ENCODE measurements at regions not wholly inside any gene's neighbourhood (a gene's known extent, or its start where the extent isn't known, plus 50 kb on each side); places are given as distances from the start of the nearest gene placed in this dataset.

GRCh38 chr13:47064381-47064780 is 167.5 kb upstream of the HTR2A start:
- TF ChIP-seq CTCF (optimal IDR thresholded peaks at IDR 0.05 in 1 of 3, IDR thresholded peaks at IDR 0.05 in 1 of 3, conservative IDR thresholded peaks at IDR 0.05 in 1 of 3; ENCODE audit: extremely low read depth in 1 of 3, insufficient read depth in 2 of 3, low read length in 3 of 3) (no peak), EZH2 (IDR thresholded peaks at IDR 0.05; ENCODE audit: low read length) (no peak)
